ENCODE measurements at regions not wholly inside any gene's neighbourhood (a gene's known extent, or its start where the extent isn't known, plus 50 kb on each side); places are given as distances from the start of the nearest gene placed in this dataset.

- no peak overlapping the region for H3K4me3 ChIP-seq (ENCODE audit: low read depth, low read length)
- no peak for TF ChIP-seq CTCF (IDR thresholded peaks at IDR 0.05; ENCODE audit: insufficient read depth, low read depth, low read length)
- no peak for DNase-seq (ENCODE audit: low read depth)
Measured at GRCh38 chr14:87059060-87059839, 933.7 kb downstream of the GALC start.

GRCh38 chr14:87055007-87055406 is 938.0 kb downstream of the GALC start:
- H3K4me3 ChIP-seq (ENCODE audit: low read depth, low read length): no peak overlapping the region
- TF ChIP-seq CTCF (IDR thresholded peaks at IDR 0.05; ENCODE audit: insufficient read depth, low read depth, low read length): no peak
- no peak for DNase-seq (ENCODE audit: low read depth)

- DNase-seq (ENCODE audit: low read depth): no peak
- no peak for TF ChIP-seq CTCF (IDR thresholded peaks at IDR 0.05; ENCODE audit: insufficient read depth, low read depth, low read length)
- no peak overlapping the region for H3K4me3 ChIP-seq (ENCODE audit: low read depth, low read length)
Measured at GRCh38 chr14:87052646-87053225, 940.2 kb downstream of the GALC start.

GRCh38 chr14:87050421-87050820 is 942.6 kb downstream of the GALC start:
- no peak for DNase-seq (ENCODE audit: low read depth)
- no peak overlapping the region for H3K4me3 ChIP-seq (ENCODE audit: low read depth, low read length)

GRCh38 chr14:87049950-87050349 is 943.0 kb downstream of the GALC start:
- peak; percentile 11 for DNase-seq (ENCODE audit: low read depth)

More at GRCh38 chr14:87050421-87050820, 942.6 kb downstream of the GALC start:
- no peak for TF ChIP-seq CTCF (IDR thresholded peaks at IDR 0.05; ENCODE audit: insufficient read depth, low read depth, low read length)

GRCh38 chr14:87046960-87047359 is 946.0 kb downstream of the GALC start:
- no peak for TF ChIP-seq CTCF (IDR thresholded peaks at IDR 0.05; ENCODE audit: insufficient read depth, low read depth, low read length)
- DNase-seq (ENCODE audit: low read depth): no peak
- H3K4me3 ChIP-seq (ENCODE audit: low read depth, low read length): no peak overlapping the region

More at GRCh38 chr14:87049950-87050349, 943.0 kb downstream of the GALC start:
- peak; percentile 44 for TF ChIP-seq CTCF (IDR thresholded peaks at IDR 0.05; ENCODE audit: insufficient read depth, low read depth, low read length)
- H3K4me3 ChIP-seq (ENCODE audit: low read depth, low read length): no peak overlapping the region

Measured in fibroblast of villous mesenchyme (primary cell).